HG03139 (cell line): ENCODE measurements at regions not wholly inside any gene's neighbourhood (a gene's known extent, or its start where the extent isn't known, plus 50 kb on each side); places are given as distances from the start of the nearest gene placed in this dataset.
"Not testable (repeated sequence)": the region's sequence is repeated elsewhere in the genome, so short reads cannot be mapped to it uniquely, and the experiment has no call there.

ENCODE experiments used
- ATAC-seq: cut with Tn5 transposase; IDR thresholded peaks from one replicate; pipeline ENCODE4 v1.9.1; 2021; ENCODE audit not compliant: unreplicated experiment

- ATAC-seq, result no peak
Observed at GRCh38 chr1:194067772-194068171, 881.4 kb upstream of the B3GALT2 start.

DNA sequence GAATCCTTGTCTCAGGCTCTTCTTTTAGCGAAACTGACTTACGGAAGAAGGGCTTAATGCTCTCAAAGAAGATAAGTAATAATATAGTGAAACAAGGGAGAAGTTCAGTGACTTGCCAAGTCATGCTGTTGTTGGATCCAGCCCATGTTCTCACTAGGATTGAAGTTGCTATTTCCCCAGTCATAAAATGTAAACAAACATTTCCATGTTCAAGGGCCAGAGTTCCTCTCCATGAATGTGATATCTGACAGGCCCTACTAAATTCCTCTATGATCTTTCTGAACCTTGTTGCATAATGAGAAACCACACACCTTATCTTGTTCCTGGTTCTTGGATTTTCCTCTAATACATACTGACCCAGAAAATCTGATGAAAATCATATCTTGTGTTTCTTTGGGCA lies 876.5 kb upstream of the B3GALT2 start:
- ATAC-seq, result no peak

DNA sequence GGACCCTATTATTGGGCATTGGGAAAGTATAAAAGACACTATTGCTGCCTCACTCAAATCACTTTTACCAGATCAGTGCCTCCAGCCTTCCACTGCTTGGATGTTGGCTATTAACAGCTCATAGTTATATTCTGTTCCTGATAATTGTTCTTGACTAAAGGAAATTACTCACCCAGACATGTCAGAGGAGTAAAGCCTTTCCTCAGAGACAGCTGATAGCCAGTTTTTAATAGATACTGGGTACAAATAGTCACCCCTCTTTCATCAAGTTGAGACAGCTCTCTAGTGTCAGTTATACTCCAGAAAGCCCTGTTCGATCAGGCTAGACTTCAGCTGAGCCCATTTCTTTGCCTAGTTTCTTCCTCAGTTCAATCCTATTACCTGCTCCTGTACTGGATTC lies 876.1 kb upstream of the B3GALT2 start:
- no peak for ATAC-seq

DNA sequence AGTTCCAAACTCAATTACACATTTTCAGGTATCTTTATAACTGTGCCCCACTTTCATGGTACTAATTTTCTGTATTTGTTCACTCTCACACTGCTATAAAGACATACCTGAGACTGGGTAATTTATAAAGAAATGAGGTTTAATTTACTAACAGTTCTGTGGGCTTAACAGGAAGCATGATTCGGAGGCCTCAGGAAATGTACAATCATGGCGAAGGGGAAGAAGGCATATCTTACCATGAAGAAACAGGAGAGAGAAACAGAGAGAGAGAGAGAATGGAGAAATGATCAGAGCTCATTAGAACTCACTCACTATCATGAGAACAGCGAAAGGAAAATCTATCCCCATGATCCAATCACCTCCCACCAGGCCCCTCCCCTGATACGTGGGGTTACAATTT lies 874.1 kb upstream of the B3GALT2 start:
- no peak for ATAC-seq

DNA sequence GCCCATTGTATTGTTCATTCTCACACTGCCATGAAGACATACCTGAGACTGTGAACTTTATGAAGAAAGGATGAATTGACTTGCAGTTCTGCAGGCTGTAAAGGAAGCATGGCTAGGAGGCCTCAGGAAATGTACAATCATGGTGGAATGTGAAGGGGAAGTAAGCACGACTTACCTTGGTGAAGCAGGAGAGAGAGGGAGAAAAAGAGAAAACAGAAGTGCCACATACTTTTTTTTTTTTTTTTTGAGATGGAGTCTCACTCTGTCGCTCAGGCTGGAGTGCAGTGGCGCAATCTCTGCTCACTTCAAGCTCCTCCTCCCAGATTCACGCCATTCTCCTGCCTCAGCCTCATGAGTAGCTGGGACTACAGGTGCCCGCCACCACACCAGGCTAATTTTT lies 871.9 kb upstream of the B3GALT2 start:
- not testable (repeated sequence) for ATAC-seq

- no peak for ATAC-seq
Observed at GRCh38 chr1:194056169-194056568, 869.8 kb upstream of the B3GALT2 start.

- no peak for ATAC-seq
Observed at GRCh38 chr1:194055536-194055935, 869.1 kb upstream of the B3GALT2 start.

GRCh38 chr1:194052514-194053338 lies 866.3 kb upstream of the B3GALT2 start:
- ATAC-seq, result no peak

GRCh38 chr1:194047921-194048320 lies 861.5 kb upstream of the B3GALT2 start:
- no peak for ATAC-seq

- no peak for ATAC-seq
Observed at GRCh38 chr1:194047206-194047605, 860.8 kb upstream of the B3GALT2 start.

DNA sequence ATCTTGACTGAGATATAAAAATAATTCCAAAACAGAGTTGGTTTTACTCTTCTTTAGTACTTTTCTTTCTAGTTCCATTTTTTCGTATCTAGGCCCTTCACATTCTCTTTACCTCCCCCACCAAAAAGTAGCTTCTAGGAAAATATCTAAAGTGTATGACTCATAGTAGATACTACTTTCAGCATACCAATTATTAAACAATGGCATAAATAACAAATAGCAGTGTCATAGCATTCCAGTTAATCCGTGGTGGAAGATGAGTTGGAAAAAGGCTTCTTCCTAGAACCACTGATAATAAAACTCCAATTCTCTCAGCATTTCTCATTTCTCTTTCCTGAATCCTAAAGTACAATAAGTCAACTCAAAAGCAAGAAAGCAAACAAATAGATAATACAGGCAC lies 859.0 kb upstream of the B3GALT2 start:
- ATAC-seq, result no peak

DNA sequence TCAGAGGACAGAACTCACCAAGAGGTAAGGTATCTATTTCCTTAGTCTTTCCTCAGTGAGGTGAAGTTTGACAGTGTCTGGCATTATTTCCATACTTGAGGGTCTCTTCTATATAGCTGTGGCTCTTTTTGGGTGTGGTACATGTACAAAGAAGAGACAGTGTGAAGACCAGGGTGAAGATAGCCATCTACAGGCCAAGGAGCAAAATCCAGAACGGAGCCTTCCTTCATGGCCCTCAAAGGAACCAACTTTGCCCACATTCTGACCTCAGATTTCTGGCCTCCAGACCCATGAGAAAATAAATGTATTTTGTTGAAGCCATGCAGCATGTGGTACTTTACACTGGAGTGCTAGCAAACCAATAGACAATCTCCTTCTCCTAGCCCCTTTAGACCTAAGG lies 858.5 kb upstream of the B3GALT2 start:
- no peak for ATAC-seq

GRCh38 chr1:194043984-194044755 lies 857.8 kb upstream of the B3GALT2 start:
- ATAC-seq, result no peak

- ATAC-seq, result no peak
Observed at GRCh38 chr1:194042736-194043135, 856.3 kb upstream of the B3GALT2 start.

DNA sequence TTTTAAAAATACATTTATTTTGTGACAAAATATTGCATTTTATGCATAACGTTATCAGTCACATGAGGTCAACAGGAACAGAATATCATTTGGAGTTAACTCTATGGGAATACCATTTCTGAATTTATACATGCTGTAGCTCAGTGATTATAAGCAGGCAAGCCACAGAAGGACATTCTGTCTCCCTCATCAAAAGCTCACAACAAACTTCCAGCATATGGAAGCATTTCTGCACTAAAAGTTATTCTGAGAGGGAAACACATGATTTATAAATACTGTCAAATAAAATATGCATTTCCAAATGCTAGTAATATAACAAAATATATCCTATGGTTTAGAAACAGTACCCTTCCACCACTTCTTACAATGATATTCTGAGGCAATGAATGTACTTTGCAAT lies 854.1 kb upstream of the B3GALT2 start:
- ATAC-seq, result no peak

DNA sequence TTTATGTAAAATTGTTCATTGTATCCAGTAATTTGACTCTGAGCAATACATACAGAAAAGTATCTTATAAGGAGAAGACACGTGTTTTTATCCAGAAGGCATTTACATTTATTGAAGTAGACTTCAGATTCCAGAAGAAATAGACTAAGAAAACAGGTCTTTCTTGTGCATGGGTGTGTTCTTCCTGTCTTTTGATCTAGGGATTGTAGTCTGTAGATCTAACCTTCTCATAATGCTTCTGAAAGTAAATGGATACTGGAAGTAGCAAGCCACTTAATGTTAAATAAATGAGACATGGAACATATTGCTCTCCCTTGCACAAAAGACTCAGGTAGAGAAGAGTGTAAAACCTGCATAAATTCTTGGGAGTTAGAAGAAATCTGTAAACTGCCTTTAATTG lies 853.2 kb upstream of the B3GALT2 start:
- ATAC-seq, result no peak

- ATAC-seq, result no peak
Observed at GRCh38 chr1:194033646-194034045, 847.2 kb upstream of the B3GALT2 start.

- ATAC-seq, result no peak
Observed at GRCh38 chr1:194028002-194028401, 841.6 kb upstream of the B3GALT2 start.

- ATAC-seq, result no peak
Observed at GRCh38 chr1:194026422-194026821, 840.0 kb upstream of the B3GALT2 start.

DNA sequence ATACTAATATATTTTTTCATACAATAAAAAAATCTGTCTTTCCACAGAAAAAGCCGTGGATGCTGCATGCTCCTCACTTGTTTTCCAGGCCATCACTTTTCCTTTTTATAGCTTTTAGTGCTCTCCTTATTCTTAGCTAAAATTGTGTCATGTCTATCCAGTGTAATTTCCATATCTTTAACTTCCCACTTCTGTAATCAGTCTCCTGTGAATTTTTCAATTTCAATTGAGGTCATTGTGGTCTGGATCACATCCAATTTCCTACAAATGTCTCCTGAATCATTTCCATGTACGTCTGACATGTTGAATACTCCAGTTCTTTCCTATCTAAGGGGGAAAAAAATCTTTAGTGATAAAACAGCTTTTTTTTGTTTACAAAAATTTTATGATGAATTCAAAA lies 838.2 kb upstream of the B3GALT2 start:
- ATAC-seq, result no peak

GRCh38 chr1:194014014-194014413 lies 827.6 kb upstream of the B3GALT2 start:
- ATAC-seq, result no peak

DNA sequence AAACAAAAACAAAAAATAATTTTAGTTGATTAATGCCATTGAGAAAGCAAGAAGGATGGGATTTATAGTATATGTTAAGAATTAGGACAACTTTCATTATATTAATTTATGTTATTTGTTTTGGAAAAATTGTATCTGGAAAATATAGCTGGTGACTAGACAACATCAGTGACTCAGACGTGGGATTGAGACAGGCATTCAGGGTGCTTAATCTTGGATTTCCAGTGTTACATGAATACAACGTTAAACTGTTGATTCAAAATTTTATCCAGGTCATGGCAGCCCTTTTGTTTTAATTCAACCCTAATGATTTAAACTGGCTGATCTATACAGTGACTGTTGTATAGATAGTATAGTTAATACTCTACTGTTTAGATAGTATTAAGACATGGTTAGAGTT lies 827.1 kb upstream of the B3GALT2 start:
- ATAC-seq, result no peak
